NCI-H748 (cell line): ENCODE measurements at regions not wholly inside any gene's neighbourhood (a gene's known extent, or its start where the extent isn't known, plus 50 kb on each side); places are given as distances from the start of the nearest gene placed in this dataset.

Source experiments
- DNase-seq: peaks from one replicate; lab custom pipeline; 2025; ENCODE audit not compliant: unreplicated experiment; lab: John Stamatoyannopoulos, UW

- DNase-seq = no peak
Measured at GRCh38 chr10:3471927-3472286, 299.3 kb upstream of the PITRM1 start.

- DNase-seq = no peak
Measured at GRCh38 chr10:3471472-3471871, 298.9 kb upstream of the PITRM1 start.

GRCh38 chr10:3470191-3470590 is 297.6 kb upstream of the PITRM1 start:
- DNase-seq = no peak

GRCh38 chr10:3469639-3470020 is 297.0 kb upstream of the PITRM1 start:
- no peak for DNase-seq

- DNase-seq = peak; percentile 47
Measured at GRCh38 chr10:3468919-3469638, 296.5 kb upstream of the PITRM1 start.

GRCh38 chr10:3467052-3467951 is 294.7 kb upstream of the PITRM1 start:
- DNase-seq = peak; percentile 89

GRCh38 chr10:3465406-3465891 is 292.9 kb upstream of the PITRM1 start:
- peak; percentile 8 for DNase-seq

- peak; percentile 61 for DNase-seq
Measured at GRCh38 chr10:3464760-3465405, 292.3 kb upstream of the PITRM1 start.

- peak; percentile 70 for DNase-seq
Measured at GRCh38 chr10:3460420-3461128, 288.0 kb upstream of the PITRM1 start.

GRCh38 chr10:3455385-3456334 is 283.1 kb upstream of the PITRM1 start:
- no peak for DNase-seq

- DNase-seq = no peak
Measured at GRCh38 chr10:3452683-3453361, 280.2 kb upstream of the PITRM1 start.

GRCh38 chr10:3452173-3452626 is 279.6 kb upstream of the PITRM1 start:
- DNase-seq = no peak

- DNase-seq = no peak
Measured at GRCh38 chr10:3451516-3452172, 279.1 kb upstream of the PITRM1 start.

- DNase-seq = no peak
Measured at GRCh38 chr10:3446221-3446620, 273.6 kb upstream of the PITRM1 start.

GRCh38 chr10:3445648-3446047 is 273.1 kb upstream of the PITRM1 start:
- DNase-seq = no peak

GRCh38 chr10:3442451-3442990 is 269.9 kb upstream of the PITRM1 start:
- DNase-seq = no peak

- DNase-seq = no peak
Measured at GRCh38 chr10:3439183-3439582, 266.6 kb upstream of the PITRM1 start.

- no peak for DNase-seq
Measured at GRCh38 chr10:3438606-3439005, 266.0 kb upstream of the PITRM1 start.
